ENCODE measurements at regions not wholly inside any gene's neighbourhood (a gene's known extent, or its start where the extent isn't known, plus 50 kb on each side); places are given as distances from the start of the nearest gene placed in this dataset.

DNA sequence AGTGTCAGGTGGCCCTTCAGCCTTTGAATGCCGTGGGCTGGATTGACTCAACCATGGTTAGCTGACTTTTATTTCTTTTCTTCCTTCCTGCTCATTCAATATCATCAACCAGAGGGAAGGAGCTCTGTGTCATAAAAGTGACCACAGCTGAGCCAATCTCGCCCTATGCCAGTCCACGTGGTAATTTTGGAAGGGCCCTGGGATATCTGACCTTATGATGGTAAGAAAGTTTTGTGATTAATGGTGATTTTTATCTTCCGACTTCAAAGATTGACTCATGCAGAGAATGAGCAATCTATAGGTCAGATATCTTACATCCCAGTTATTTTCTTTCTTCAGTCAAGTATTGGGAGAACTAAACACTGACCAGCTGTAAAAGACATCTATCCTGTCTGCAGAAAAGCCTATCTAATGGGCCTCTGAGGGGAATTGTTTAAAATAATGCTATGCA, 170.3 kb downstream of the ZC3H11B start:
- no peak for TF ChIP-seq CTCF (IDR thresholded peaks at IDR 0.05)

- TF ChIP-seq CTCF (IDR thresholded peaks at IDR 0.05) = no peak
Observed at GRCh38 chr1:219441884-219442283, 171.0 kb downstream of the ZC3H11B start.

- no peak for TF ChIP-seq CTCF (IDR thresholded peaks at IDR 0.05)
Observed at GRCh38 chr1:219439376-219439775, 173.5 kb downstream of the ZC3H11B start.

DNA sequence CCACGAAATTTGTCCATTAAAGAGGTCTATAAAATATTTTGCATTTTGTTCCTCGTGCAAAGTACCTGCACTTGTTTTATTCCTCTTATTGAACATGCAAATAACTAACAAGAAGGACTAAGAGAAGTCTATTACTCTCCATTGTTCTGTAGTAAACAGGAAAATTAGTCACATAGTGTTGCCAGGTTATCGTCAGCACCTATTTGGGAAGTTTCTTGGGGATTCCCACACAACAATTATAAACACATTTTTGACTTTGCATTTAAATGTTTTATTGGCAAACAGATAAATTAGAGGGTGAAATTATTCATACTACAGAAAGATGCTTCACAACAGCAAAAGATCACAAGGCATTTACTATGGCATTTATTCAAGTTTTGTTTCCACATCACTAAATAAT, 174.5 kb downstream of the ZC3H11B start:
- no peak for TF ChIP-seq CTCF (IDR thresholded peaks at IDR 0.05)

DNA sequence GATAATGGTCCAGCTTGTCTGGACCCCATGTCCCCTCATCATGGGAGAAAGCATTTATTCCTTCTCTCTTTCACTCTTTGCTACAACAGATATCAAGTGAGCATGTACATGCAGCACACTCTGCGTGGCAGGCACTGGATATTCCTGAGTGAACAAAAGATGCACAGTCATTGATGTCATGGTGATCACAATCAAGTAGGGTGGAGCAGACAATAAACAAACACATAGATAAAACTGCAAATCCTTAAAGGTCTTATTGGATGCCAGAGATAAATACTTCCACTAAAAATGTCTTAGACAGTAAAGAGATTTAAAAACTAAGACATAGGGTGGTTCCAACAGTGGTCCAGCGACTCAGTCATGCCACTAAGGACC, 178.0 kb downstream of the ZC3H11B start:
- no peak for TF ChIP-seq CTCF (IDR thresholded peaks at IDR 0.05)

GRCh38 chr1:219434285-219434922, 178.5 kb downstream of the ZC3H11B start:
- TF ChIP-seq CTCF (IDR thresholded peaks at IDR 0.05) = no peak

DNA sequence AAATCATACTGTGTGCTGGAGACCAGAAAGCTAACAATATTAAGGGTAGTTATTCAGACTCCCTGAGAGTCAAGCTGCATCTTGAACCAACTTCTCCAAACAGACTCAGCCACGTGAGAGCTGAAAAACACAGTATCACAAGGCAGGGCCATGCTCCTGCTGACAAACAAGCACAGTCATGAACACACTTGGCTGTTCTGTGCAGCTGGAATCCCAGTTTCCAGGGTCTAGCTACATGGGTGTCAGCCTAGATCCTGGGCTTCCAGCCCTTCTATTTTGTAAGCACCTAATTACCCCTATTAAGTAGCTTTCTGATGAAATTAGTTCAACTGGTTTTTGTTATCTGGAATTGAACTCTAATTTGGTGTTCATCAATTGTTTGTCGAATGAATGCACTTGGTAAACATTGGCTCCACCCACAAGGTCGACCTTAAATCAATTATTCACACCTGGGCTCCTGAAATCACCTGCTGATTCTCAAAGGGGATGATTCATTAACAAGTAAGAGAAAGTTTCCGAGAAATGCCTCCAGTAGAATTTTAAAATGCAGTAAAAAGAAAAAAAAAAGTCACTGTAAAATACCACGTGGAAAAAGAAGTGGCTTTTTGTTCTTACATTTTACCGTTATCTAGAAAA, 179.3 kb downstream of the ZC3H11B start:
- TF ChIP-seq CTCF (IDR thresholded peaks at IDR 0.05) = no peak
